ENCODE measurements at regions not wholly inside any gene's neighbourhood (a gene's known extent, or its start where the extent isn't known, plus 50 kb on each side); places are given as distances from the start of the nearest gene placed in this dataset.

DNA sequence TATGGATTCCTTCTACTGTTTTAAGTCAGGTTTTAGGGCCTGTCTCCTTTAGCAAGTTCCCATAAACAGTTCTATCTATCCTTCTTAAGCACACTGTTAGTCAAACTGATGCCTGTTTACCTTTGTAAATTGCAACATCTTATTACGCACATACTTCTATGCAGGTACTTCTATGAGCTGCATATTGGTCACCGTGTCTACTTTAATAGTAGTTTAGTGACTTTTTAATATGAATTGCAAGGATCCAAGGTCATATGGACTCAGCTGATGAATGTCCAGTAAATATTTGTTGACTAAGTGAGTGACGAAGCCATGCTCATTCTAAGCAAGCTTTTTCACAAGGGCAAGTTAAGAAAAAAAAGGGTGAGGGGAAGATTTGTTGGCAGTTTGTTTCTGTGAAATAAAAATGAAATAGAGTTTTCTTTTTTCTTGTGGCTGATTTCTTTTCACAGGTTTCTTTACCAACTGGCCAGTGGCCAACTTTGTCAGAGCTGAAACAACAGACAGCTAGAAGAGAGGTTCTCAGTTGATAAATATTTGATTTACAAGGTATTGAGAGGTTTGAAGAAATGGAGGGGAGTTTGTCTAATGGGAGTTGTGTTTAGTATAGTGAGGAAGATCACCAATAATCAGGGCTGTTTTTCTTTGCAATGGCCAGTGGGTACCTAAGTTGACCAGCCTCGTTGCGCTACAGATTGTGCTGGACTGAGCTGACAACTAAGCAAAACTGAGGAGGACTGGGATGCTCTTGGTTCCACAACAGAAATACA lies 141.1 kb downstream of the SLC15A5 start:
- no peak for DNase-seq (ENCODE audit: low spot score)

GRCh38 chr12:16135323-16135722 lies 142.2 kb downstream of the SLC15A5 start:
- DNase-seq (ENCODE audit: low spot score): no peak

DNA sequence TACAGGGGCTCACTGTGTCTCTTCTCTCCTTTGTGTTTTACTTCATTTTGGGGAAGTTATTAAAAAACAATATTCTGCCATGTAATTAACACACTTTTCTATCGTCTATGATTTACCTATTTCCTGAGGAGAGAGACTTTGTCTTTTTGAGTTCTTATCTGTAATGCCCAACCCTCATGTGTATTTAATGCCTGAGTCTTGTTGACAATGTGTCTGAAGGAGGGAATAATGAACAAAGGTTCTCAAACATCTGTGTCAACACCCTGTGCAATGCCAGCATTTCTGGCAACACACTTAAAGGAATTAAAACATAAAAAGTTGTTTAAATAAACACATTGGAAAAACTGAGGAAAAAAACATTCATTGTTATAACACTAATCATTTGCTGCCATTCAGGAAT lies 147.1 kb downstream of the SLC15A5 start:
- DNase-seq (ENCODE audit: low spot score): no peak

DNA sequence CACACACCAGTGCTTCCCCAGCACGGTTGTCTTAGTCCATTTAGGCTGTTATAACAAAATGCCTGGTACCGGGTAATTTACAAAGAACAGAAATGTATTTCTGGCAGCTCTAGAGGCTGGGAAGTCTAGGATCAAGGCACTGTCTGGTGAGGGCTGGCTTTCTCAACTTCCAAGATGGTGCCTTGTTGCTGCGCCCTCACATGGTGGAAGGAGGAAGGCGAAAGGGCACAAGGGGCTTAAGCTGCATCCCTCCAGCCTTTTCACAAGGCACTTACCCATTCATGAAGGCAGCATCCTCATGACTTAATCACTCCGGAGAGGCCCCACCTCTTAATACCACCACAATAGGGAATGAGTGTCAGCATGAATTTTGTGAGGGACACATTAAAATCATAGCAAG lies 155.5 kb downstream of the SLC15A5 start:
- DNase-seq (ENCODE audit: low spot score): no peak

DNA sequence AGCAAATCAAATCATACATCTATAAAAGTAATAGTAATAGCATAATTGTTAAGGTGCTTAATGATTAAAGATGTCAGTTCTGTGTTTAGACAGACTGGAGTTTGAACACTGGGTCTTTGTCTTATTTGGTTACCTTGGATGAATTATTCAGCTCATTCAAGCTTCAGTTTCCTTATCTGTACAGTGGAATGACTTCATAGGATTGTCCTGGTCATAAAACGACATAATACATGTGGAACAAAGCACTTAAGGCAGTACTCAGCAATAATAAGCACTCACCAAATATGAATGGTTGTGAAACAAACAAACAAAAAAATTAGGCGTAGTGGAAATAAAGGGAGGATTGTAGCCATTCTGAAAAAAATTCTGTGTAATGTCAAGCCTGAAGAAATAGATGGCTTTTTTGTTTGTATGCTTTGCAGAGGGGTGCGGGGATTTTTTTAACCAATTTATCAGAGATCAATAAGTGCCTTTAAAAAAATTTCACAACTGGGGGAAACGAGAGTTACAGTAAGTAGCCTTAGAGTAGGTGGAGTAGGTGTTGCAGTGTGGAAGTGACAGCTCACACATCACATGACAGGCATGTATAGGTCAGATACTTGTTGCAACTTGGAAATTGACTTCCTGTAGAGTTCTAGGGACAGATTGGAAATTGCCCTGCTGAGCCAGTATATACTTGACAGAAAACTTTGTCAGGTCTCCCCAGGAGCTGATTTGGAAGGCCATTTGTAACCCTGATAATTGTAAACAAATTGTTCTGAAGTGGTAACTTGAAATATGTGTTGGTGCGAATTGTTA lies 157.7 kb downstream of the SLC15A5 start:
- DNase-seq (ENCODE audit: low spot score): no peak

DNA sequence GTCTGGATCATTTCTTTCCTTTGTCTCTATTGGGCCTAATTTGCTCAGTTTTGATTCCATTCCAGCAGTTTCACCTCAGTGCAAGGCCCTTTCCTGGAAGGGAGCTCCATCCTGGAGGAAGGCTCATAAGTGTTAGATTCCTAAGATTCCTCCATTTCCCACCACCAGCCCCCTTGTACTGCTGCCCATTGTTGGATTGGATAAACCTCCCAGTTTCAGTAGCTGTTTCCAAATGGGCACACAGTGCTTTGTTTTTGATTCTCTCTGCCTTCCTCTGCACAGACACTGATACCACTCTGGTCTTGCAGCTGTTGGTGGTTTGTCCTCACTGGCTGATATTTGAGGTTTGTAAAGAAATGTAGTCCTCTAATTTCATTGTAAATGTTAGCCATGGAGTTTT lies 158.9 kb downstream of the SLC15A5 start:
- DNase-seq (ENCODE audit: low spot score): no peak

DNA sequence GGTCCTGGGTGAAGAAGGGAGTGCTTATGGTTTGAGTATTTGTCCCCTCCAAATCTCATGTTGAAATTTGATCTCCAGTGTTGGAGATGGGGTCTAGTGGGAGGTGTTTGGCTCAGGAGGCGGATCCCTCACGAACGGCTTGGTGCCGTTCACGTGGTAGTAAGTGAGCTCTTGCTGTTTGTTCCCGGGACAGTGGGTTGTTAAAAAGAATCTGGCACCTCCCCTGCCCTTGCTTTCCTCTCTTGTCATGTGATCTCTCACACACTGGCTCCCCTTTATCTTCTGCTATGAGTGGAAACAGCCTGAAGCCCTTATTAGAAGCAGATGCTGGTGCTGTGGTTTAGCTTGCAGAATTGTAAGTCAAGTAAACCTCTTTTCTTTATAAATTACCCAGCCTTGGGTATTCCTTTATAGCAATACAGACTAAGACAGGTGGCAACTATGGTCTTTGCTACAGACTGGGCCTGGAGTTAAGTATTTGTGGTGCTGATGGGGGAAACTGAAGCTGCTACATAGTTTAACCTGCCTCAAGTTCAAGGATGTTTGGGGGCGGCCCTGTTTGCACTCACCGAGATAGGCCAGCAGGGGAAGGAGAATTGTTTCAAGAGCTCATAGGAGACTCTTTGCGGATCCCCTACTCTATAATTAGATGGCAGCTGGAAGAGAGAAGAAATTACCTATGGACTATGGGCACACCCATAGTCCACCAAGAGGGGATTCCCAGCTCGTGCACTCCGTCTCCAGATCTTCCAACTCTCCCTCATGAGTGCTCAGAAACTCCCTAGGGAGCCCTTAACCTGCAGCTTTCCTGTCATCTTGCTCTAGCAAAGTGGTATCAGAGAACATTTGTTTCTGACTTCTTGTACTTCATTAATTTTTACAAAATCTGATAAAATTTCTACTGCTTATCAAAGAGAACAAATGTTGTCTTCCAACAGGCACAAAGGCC lies 164.6 kb downstream of the SLC15A5 start:
- peak; percentile 13 for DNase-seq (ENCODE audit: low spot score)

GRCh38 chr12:16112130-16112529 lies 165.4 kb downstream of the SLC15A5 start:
- no peak for DNase-seq (ENCODE audit: low spot score)

DNA sequence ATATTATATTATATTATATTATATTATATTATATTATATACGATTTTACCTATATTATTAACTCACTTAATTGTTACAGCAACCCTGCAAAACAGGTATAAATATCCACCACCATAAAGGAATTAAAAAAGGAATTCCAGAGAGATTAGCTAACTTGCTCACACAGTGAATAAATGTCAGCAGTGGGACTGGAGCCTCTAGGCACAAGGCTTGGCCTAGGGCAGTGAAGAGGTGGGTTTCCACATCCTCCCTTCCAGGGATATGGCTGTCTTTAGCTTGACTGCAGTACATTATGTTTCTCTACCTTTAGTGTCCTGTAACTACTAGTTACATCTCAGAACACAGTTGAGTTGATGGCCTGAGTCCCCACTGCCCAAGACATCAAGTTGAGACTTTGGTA lies 166.9 kb downstream of the SLC15A5 start:
- no peak for DNase-seq (ENCODE audit: low spot score)

DNA sequence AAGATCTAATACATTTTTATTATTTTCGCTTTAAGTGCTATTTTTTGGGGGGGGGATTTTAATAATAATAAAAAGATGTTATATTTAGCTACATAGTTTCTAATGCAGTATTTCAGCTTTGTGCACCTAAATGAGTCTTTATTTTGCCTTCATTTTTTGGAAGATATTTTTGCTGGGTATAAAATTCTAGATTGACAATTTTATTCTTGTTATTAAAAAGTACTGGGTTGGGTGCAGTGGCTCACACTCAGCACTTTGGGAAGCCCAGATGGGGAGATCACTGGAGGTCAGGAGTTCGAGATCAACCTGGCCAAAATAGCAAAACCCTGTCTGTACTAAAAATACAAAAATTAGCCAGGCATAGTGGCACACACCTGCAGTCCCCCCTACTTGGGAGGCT lies 173.6 kb downstream of the SLC15A5 start:
- DNase-seq (ENCODE audit: low spot score): no peak

DNA sequence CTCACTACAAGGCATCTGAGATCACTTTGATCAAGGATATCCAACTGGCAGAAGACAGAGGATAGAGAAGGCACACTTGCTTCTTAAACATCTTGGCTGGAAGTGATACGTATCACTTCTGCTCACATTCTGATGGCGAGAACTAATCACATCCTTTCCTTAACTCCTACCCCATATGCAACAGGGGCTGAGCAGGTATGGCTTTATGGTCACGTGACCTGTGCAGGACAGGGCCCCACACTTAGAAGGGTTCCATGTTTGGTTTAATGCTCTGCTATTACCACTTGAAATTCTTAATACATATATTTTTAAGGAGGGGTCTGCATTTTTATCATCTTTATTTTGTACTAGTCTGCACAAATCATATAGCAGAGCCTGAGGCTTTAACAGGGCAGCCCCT lies 177.3 kb downstream of the SLC15A5 start:
- DNase-seq (ENCODE audit: low spot score): no peak

DNA sequence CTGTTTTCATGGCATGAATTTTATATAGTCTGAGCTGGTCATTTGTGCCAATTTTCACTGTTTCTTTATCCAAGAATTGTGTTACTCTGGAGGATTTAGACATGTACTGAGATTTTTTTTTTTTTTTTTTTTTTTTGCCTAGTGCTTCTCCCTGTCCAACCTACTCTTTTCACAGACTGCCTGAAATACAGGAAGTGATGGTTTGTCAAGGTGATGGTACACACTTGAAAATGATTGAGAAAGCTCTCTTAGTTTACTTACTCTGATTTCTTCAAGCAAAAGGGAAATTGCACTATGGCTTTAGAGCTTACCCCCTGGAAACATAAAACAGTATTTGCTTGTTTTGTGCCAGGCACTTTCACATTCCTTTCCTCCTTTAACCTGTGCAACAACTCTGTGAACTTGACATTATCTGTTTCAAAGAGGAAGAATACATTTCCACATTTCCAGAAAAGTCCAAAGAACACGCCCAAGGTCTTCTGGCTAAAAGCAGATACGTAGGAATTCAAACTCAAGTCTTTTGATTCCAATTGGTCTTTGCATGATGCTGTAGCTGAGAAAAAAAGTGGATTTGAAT lies 181.1 kb downstream of the SLC15A5 start:
- no peak for DNase-seq (ENCODE audit: low spot score)

DNA sequence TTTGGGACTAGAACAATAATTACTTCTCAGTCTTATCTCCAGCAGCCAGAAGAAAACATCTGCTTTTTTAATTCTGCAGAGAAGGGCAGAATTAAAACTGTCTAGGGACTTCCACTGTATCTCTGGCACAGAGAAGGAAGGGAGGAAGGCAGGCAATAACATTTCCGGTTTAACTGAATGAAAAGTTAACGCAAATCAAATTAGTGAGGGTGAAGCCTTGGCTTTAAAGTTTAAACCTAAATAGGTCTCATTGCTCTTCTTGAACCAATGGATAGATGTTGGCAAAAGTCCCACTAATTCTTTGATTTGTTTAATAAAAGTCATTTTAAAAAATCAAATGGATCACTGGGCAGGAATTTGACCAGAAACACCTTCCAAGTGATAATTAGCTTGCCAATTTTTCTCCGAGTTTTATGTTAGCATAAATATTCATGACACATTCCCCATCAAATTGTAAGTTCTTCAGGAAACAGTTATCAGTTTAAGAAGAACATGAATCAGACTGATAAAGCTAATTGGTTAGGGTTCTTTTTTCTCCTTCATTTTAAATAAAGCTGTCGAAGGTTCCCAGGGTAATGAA lies 181.9 kb downstream of the SLC15A5 start:
- DNase-seq (ENCODE audit: low spot score): no peak

GRCh38 chr12:16094437-16094836 lies 183.0 kb downstream of the SLC15A5 start:
- no peak for DNase-seq (ENCODE audit: low spot score)

DNA sequence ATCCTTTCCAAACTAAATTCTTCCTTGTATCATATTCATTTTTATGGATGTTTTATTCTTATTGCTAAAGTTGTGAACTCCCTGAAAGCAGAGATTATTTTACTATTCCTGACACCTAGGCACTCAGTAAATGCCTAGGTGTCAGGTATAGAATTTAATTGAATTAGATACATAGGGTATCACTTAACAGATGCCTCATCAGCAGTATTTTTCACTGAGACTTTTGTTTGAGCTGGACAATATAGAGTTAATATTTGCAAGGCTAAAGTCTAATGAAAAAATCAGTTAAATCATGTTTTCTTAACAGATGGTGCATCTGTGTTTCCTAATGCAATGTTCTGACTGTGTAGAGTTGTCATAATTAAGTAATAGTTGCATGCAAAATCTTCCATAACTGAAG lies 182.7 kb downstream of the DERA start:
- no peak for DNase-seq (ENCODE audit: low spot score)

GRCh38 chr12:16090974-16091373 lies 179.8 kb downstream of the DERA start:
- no peak for DNase-seq (ENCODE audit: low spot score)

DNA sequence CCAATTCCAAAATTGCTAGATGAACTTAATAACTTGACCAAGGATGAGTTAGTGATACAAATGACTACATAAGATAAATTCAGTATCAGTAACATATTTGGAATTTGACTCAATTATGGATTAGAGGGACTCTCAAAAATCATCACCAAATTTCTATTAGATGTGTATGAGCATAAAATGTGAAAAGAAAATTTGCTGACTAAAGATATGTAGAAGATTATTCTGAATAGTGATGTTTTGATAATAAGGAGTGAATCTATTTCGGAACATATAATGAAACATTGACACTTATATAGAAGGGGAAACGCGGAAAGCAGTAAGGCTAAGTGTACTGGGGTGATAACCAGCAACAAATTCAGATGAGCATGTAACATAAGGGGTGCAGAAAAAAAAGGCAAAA lies 177.3 kb downstream of the DERA start:
- DNase-seq (ENCODE audit: low spot score): no peak
